H9 (cell line): ENCODE measurements at regions not wholly inside any gene's neighbourhood (a gene's known extent, or its start where the extent isn't known, plus 50 kb on each side); places are given as distances from the start of the nearest gene placed in this dataset.

ENCODE experiments used
- DNase-seq: peaks from one replicate; pipeline ENCODE4 v3.0.0-alpha.2; 2017
- H2AFZ ChIP-seq: one replicate; pipeline ENCODE4 v1.6.1; 2013; ENCODE audit warnings: mild to moderate bottlenecking, low read length, control low read depth, moderate library complexity
- H2AK5ac ChIP-seq: 2 replicates; pipeline ENCODE4 v1.6.1; 2013; ENCODE audit warnings: low read length, control low read depth, mixed read lengths; ENCODE audit not compliant: insufficient read length
- H2BK120ac ChIP-seq: one replicate; pipeline ENCODE4 v1.6.1; 2013; ENCODE audit warnings: low read depth, mild to moderate bottlenecking, low read length, control low read depth, inconsistent platforms; ENCODE audit not compliant: poor library complexity, severe bottlenecking
- H2BK12ac ChIP-seq: 2 replicates; pipeline ENCODE4 v1.6.1; 2013; ENCODE audit warnings: low read length, control low read depth, mixed read lengths, low read depth; ENCODE audit not compliant: insufficient read length
- H2BK15ac ChIP-seq: 2 replicates; pipeline ENCODE4 v1.6.1; 2013; ENCODE audit warnings: low read depth, low read length, control low read depth
- H2BK20ac ChIP-seq: one replicate; pipeline ENCODE4 v1.6.1; 2013; ENCODE audit warnings: low read depth, mild to moderate bottlenecking, low read length, control low read depth, inconsistent platforms; ENCODE audit not compliant: poor library complexity, severe bottlenecking
- H2BK5ac ChIP-seq: 2 replicates; pipeline ENCODE4 v1.6.1; 2013; ENCODE audit warnings: low read length, control low read depth, mixed read lengths; ENCODE audit not compliant: insufficient read length
- H3K14ac ChIP-seq: 2 replicates; pipeline ENCODE4 v1.6.1; 2013; ENCODE audit warnings: low read length, control low read depth; ENCODE audit not compliant: insufficient read depth
- H3K18ac ChIP-seq: 2 replicates; pipeline ENCODE4 v1.6.1; 2013; ENCODE audit warnings: low read depth, mild to moderate bottlenecking, mixed read lengths, low read length, control low read depth; ENCODE audit not compliant: insufficient read length
- H3K23ac ChIP-seq: 2 replicates; pipeline ENCODE4 v1.6.1; 2013; ENCODE audit warnings: low read length, control low read depth, mixed read lengths, low read depth; ENCODE audit not compliant: insufficient read length
- H3K23me2 ChIP-seq: 2 replicates; pipeline ENCODE4 v1.6.1; 2013; ENCODE audit warnings: low read depth, mild to moderate bottlenecking, mixed read lengths, low read length, control low read depth; ENCODE audit not compliant: insufficient read length, poor library complexity, severe bottlenecking
- H3K27ac ChIP-seq: 2 replicates; pipeline ENCODE4 v1.5.1; 2013; ENCODE audit warnings: low read length, control low read depth, mixed read lengths, low read depth; ENCODE audit not compliant: insufficient read length
- H3K27me3 ChIP-seq: 2 replicates; pipeline ENCODE4 v1.6.1; 2013; ENCODE audit warnings: low read length, control low read depth, inconsistent platforms; ENCODE audit not compliant: insufficient read depth
- H3K4ac ChIP-seq: 2 replicates; pipeline ENCODE4 v1.6.1; 2013; ENCODE audit warnings: low read depth, mild to moderate bottlenecking, control low read depth, inconsistent platforms, low read length, moderate library complexity
- H3K4me1 ChIP-seq: 2 replicates; pipeline ENCODE4 v1.6.1; 2013; ENCODE audit warnings: low read length, control low read depth, inconsistent platforms; ENCODE audit not compliant: insufficient read depth
- H3K4me2 ChIP-seq: 2 replicates; pipeline ENCODE4 v1.6.1; 2013; ENCODE audit warnings: low read length, control low read depth, mixed read lengths; ENCODE audit not compliant: insufficient read length, insufficient read depth
- H3K56ac ChIP-seq: 2 replicates; pipeline ENCODE4 v1.6.1; 2013; ENCODE audit warnings: low read depth, mild to moderate bottlenecking, mixed read lengths, low read length, control low read depth; ENCODE audit not compliant: insufficient read length
- H3K79me1 ChIP-seq: 2 replicates; pipeline ENCODE4 v1.6.1; 2013; ENCODE audit warnings: low read depth, mild to moderate bottlenecking, moderate library complexity, low read length, control low read depth, inconsistent platforms; ENCODE audit not compliant: insufficient read depth, poor library complexity, severe bottlenecking
- H3K79me2 ChIP-seq: 2 replicates; pipeline ENCODE4 v1.6.1; 2013; ENCODE audit warnings: low read length, control low read depth, inconsistent platforms; ENCODE audit not compliant: insufficient read depth
- H3K9ac ChIP-seq: 2 replicates; pipeline ENCODE4 v1.6.1; 2013; ENCODE audit warnings: low read length, control low read depth, mixed read lengths; ENCODE audit not compliant: insufficient read length; ENCODE audit errors: extremely low read depth
- H3K9me3 ChIP-seq: one replicate; pipeline ENCODE4 v1.6.1; 2013; ENCODE audit warnings: low read depth, low read length, inconsistent platforms; ENCODE audit not compliant: control insufficient read depth
- H3T11ph ChIP-seq: one replicate; pipeline ENCODE4 v1.6.1; 2013; ENCODE audit warnings: mild to moderate bottlenecking, low read length, control low read depth, inconsistent platforms
- H4K20me1 ChIP-seq: one replicate; pipeline ENCODE4 v1.6.1; 2013; ENCODE audit not compliant: control insufficient read depth, insufficient read length, insufficient read depth
- H4K5ac ChIP-seq: 2 replicates; pipeline ENCODE4 v1.6.1; 2013; ENCODE audit warnings: low read depth, mild to moderate bottlenecking, mixed read lengths, low read length, control low read depth; ENCODE audit not compliant: insufficient read length
- H4K8ac ChIP-seq: replicated peaks from 2 replicates; pipeline ENCODE4 v1.6.1; 2013; ENCODE audit warnings: low read length, control low read depth, mixed read lengths, low read depth; ENCODE audit not compliant: insufficient read length
- H4K91ac ChIP-seq: 2 replicates; pipeline ENCODE4 v1.6.1; 2013; ENCODE audit warnings: low read depth, mild to moderate bottlenecking, moderate library complexity, mixed read lengths, low read length, control low read depth; ENCODE audit not compliant: insufficient read length
- H3K27ac Mint-ChIP-seq, 3 experiments: 2 replicates in 2 of 3; 3 replicates in 1 of 3; pipeline ENCODE4 v1.8.0; 2020 to 2021; ENCODE audit warnings: mixed read lengths in 3 of 3, mild to moderate bottlenecking in 1 of 3, moderate library complexity in 1 of 3
- H3K27me3 Mint-ChIP-seq: 2 replicates; pipeline ENCODE4 v1.8.0; 2021; ENCODE audit warnings: low read depth, mild to moderate bottlenecking, moderate library complexity, mixed read lengths
- H3K36me3 Mint-ChIP-seq, 3 experiments: 2 replicates in 2 of 3; 3 replicates in 1 of 3; pipeline ENCODE4 v1.8.0; 2020 to 2021; ENCODE audit warnings: low read depth in 3 of 3, mixed read lengths in 3 of 3; ENCODE audit not compliant: insufficient read depth in 1 of 3
- H3K4me1 Mint-ChIP-seq, 2 experiments: 2 replicates each; pipeline ENCODE4 v1.8.0; 2020; ENCODE audit warnings: mixed read lengths in 2 of 2
- H3K4me3 Mint-ChIP-seq, 2 experiments: 2 replicates in 1 of 2; 3 replicates in 1 of 2; pipeline ENCODE4 v1.8.0; 2020 to 2021; ENCODE audit warnings: mild to moderate bottlenecking in 2 of 2, mixed read lengths in 2 of 2, moderate library complexity in 1 of 2
- H3K9me3 Mint-ChIP-seq, 2 experiments: 2 replicates in 1 of 2; 3 replicates in 1 of 2; pipeline ENCODE4 v1.8.0; 2020; ENCODE audit warnings: mild to moderate bottlenecking in 2 of 2, mixed read lengths in 2 of 2, moderate library complexity in 1 of 2
- CTCF ChIP-seq: fragments of 200-600 bp; sonication (generic); conservative IDR thresholded peaks from 3 replicates; pipeline ENCODE4 v1.8.0; 2021; ENCODE audit warnings: antibody characterized with exemption, mild to moderate bottlenecking
- WGBS: extraction: QIAGEN DNeasy Blood & Tissue Kit; methylation state at CpG from one replicate; pipeline ENCODE4 v1.1.7; 2013; ENCODE audit warnings: missing lambda C conversion rate, low lambda C conversion rate, mixed read lengths; ENCODE audit not compliant: insufficient read length; ENCODE audit errors: extremely low coverage; 5-methylcytosine and 5-hydroxymethylcytosine counted together

GRCh38 chr12:25362646-25363045, 111.9 kb upstream of the KRAS start:
- H3K27me3 ChIP-seq, result no peaks in the 10 kb centered on the region

More at GRCh38 chr12:25362646-25363045, 111.9 kb upstream of the KRAS start:
- Histone ChIP-seq H3K4me1 (no peaks in the 10 kb centered on the region), H2BK5ac (no peak overlapping the region), H2AFZ (no peak overlapping the region), H3K56ac (no peak overlapping the region), H3K9me3 (no peaks in the 10 kb centered on the region), H2BK12ac (no peak overlapping the region), H2BK120ac (no peak overlapping the region), H4K91ac (no peak overlapping the region), H3K4me2 (no peak overlapping the region), H3K9ac (no peak overlapping the region), H2BK15ac (no peak overlapping the region), H3K14ac (no peak overlapping the region), H4K20me1 (no peaks in the 10 kb centered on the region), H3K79me1 (no peaks in the 10 kb centered on the region), H3K79me2 (no peaks in the 10 kb centered on the region), H3K18ac (no peak overlapping the region), H4K5ac (no peak overlapping the region), H3K23me2 (no peaks in the 10 kb centered on the region), H2BK20ac (no peak overlapping the region), H3T11ph (no peak overlapping the region), H3K23ac (no peak overlapping the region), H4K8ac (no peak overlapping the region), H3K27ac (no peak overlapping the region), H3K4ac (no peak overlapping the region), H2AK5ac (no peak overlapping the region)
- H3K4me1 Mint-ChIP-seq, result peaks cover 13 to 22% of the 10 kb centered on the region in 2 experiments
- no peak for DNase-seq
- H3K4me3 Mint-ChIP-seq, result no peak overlapping the region
- H3K27me3 Mint-ChIP-seq, result no peaks in the 10 kb centered on the region; the same call in 1 of the 2 replicates
- no peak for TF ChIP-seq CTCF
- no peak overlapping the region for H3K27ac Mint-ChIP-seq
- no peaks in the 10 kb centered on the region for H3K9me3 Mint-ChIP-seq
- no peaks in the 10 kb centered on the region for H3K36me3 Mint-ChIP-seq
- no CpG with 5 or more reads among the region's 4 CpGs for WGBS
